Anterior cingulate cortex (tissue), 58 donors: ENCODE measurements at regions not wholly inside any gene's neighbourhood (a gene's known extent, or its start where the extent isn't known, plus 50 kb on each side); places are given as distances from the start of the nearest gene placed in this dataset.

Source experiments
- DNase-seq, 58 donors: peaks; one replicate each; lab custom pipeline; 2025; lab: John Stamatoyannopoulos, UW

DNA sequence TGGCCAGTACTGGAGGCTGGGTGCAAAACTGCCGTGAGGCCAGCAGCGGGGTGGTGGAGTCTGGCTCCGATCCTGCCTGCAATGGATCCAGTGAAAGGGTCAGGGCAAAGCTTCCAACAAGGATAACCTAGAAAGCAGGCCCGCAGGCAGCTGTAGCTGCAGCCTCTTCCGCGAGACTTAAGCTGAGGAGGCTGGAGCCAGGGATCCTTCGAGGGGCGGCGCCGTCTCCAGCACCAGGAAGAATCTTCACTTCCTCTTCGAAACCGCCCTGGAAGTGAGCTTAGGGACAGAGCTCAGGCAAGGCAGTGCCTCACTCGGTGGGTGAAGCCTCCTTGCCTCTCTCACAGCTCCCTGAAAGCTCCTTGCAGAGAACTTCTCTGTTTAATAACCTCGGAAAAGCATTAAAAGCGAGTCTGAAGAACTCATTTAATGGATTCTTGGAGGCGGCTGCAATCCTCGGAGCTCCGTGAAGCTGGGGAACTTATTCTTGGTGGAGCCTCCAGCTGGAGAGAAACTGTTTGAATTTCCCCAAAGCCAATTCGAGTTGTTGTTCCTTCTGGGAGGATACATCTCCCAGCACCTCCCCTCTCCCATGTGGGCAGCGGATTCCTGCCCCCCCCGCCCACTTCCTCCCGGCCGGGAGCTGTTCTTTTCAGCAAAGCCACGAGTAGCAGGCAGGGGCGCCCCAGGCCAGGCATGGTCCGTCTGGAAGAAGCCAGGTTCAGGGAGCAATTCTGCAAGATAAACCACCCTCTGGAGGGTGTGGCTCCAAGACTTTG, 169.9 kb downstream of the CTTN start:
- DNase-seq = peak in 23 of 58 donors; percentile 15 to 60 (median 33)

DNA sequence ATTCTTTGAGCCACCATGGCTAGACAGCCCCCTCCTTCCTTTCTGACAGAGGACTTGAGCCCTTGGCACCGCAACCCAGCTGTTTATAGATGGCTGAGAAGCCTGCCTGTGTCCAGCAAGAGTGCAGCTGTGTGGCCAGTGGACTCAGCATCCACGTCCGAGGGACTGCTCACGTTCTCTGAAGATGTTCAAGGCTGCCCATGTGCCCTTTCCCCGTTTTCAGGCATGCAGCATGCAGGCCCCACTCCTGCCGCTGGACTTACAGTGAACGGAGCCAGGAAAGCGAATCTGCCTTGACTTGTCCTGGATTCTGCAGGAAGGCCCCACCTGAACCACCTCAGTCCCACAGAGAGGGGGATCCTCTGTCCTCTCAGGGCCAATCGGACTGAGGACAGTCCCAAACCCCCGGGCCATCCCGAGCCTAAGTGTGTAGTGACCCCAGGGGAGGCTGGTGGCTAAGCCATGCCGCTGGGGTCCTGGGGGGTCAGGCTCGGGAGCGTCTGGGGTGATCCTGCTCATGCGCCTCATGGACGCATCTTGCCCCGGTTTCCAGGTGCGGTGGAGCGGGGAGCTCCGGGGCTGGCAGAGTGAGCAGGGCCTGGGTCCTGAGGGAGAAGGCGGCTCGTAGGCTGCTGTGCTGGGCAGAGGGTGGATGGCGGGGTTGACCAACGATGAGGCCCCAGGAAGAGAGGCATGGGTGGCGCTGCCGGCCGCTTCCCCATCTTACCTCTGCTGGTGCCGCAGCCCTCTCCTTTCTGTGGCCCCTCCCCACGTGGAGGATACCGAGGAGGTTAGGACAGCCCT, 170.7 kb downstream of the CTTN start:
- no peak for DNase-seq

DNA sequence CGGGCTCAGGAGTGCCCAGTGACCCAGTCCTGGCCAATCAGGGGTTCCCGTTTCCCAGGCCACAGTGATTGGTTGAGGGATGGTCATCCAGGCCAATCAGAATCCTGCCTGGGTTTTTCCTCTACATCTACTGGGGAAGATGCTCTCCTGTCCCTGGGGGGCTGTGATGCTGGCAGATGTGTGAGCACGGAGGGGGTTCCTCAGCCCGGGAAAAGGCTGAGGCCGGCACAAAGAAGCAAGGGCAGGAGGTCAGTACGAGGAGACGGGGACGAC, 171.2 kb downstream of the CTTN start:
- DNase-seq = no peak

DNA sequence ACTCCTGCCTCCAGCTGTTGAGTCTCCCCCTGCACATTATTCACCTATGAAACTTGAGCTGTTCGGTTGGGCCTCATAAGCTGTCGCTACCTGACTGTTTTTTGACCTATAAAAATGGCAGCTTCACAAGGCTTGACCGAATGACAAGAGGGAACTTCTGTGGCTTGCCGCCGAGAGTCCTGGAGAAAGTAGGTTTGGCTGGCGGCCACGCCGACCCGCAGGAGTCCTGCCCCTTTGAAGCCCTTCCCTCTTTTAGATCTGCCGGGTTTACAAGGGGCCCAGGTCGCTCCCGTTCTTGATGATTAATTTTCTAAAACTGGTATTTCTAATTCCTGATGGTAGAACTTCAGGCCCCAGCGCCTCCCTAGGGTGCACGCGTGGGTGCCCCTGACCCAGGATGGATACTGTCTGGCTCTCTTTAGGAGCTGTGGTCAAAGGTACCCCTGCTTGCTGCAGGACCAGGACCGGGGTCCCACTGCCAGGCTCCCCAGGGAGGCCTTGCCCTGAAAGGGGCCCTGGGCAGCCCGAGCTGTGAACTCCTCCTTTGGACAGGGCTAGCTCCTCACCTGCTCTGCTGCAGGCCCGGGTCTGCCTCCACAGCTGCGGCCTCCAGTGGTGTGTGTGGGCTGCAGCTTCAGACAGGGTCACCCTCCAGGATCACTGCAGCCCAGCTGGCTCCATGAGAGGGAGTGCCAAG, 171.8 kb downstream of the CTTN start:
- no peak for DNase-seq

DNA sequence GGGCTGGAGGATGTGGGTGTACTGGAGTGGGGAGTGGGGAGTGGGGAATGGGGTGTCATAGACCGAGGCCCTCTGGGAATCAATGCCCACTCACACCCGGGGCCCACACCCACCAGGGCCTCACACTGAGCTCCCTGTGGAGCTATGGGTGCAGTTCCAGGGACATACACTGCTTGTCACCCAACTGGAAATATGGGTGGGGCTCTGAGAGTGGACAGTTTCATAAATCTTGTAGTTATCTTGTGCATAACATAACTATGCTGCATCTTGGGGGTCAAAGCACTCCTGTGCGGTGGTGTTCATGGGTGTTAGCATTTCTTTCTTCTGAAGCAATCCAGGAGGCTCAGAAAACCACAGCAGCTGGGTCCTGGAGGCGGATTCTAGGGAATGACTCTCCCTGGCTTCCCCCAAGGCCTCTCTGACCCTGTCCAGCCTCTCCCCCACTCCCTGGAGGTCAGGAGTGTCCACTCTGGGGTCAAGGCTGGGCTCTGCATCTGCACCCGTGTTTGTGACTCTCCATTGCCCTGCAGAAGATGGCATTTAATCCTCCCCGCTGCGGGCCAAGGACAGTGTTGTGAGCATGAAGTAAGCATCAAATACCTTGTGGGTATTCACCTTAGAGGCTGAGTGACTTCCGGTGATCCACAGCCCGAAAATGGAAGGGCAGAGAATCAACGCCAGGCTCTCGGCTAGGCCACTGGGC, 172.5 kb downstream of the CTTN start:
- DNase-seq = no peak

DNA sequence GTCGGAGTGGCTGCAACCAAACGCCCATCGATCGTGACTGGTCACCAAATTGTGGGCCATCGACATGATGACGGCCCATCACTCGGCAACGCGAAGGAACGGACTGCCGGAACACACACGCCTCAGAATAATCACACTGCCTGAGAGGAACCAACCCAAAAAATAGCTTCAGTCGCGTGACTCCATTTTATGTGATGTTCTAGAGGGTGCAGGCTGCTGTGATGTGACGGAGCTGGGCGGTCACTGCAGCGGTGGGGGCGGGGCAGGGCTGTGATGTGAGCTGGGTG, 174.6 kb downstream of the CTTN start:
- DNase-seq = no peak

DNA sequence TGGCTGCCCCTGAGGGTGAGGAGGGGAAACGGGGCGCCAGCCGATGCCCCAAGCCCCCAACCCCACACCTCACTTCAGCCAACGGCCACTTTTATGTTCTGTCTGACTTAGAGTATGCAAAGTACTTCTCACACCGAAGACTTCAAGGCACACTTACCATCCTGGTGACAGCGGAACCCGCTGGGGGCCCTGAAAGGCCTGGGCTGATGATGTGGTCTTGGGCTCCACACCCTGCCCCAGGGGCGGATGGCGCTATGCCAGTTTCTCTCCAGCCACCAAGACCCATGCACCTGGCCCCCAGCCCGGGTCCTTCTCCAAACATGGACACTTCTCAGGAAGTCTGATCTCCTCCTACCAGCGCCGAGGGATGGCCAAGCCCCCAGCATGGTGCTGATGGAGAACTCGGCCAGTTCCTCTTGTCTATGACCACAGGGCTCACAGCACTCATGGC, 175.4 kb downstream of the CTTN start:
- DNase-seq = no peak

DNA sequence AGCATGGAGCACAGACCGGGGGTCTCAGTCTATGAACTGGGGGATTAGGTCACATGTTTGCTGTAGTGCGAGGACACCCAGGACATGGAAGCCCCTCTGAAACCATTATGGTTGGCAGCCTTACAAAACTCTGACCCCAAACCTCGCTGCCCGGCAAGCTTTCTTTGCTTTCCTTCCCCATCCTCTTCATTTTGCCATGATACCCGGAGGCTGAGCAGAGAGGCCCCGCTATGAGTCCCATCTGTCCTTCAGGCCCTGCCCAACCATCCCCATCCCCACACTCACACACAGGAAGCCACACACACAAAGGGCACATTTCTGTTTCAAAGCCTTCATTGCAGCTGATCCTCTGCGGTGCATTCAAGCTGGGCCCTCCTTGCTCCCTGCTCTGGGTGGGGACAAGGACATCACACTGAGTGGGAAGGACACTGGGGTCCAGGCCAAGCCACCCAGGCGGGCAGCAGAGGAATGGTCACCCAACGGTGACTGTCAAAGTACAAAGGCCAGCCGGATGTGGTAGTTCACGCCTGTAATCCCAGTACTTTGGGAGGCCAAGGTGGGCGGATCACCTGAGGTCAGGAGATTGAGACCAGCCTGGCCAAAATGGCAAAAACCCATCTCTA, 176.5 kb downstream of the CTTN start:
- no peak for DNase-seq

DNA sequence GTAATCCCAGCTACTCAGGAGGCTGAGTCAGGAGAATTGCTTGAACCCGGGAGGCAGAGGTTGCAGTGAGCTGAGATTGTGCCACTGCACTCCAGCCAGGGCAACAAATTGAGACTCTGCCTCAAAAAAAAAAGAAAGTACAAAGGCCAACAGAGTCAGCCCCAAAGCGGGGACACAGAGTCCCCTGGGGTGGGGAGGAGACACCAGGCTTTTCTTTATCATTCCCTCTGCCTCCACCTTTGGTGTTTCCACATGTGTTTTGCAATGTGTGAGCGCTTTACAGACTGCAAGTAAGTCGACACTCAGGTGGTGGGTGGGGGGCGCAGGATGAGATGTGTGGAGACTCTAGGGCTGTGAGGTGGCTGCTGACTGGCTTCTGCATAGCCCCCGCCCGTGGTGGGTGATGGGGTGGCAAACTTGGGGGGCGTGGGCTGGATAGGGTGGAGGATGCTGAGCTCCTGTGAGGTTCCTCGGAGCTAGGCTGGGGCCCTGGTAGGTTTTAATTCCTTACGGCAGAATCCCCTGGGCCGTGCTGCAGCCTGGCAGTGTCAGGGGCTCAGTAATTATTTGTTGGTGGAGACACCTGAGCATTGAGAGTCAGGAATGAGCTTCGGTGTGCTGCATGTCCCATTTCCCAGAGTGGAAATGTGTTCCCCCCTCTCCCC, 177.2 kb downstream of the CTTN start:
- DNase-seq = no peak

DNA sequence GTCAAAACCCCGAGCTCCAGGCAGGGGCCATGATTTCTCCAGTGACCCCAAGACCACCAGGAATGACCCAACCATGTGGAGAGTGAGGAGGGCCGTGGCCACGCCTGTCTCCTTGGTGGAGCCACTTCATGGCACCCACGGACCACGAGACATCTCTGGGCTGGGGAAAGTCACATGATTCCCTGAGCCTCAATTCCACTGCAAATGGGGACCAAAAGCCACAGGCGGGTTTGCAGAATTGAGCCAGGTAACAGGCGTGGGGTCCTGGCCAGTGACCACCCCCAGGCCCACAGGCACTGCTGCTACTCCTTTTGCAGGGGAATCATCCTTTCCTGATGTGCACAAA, 178.9 kb downstream of the CTTN start:
- DNase-seq = no peak

DNA sequence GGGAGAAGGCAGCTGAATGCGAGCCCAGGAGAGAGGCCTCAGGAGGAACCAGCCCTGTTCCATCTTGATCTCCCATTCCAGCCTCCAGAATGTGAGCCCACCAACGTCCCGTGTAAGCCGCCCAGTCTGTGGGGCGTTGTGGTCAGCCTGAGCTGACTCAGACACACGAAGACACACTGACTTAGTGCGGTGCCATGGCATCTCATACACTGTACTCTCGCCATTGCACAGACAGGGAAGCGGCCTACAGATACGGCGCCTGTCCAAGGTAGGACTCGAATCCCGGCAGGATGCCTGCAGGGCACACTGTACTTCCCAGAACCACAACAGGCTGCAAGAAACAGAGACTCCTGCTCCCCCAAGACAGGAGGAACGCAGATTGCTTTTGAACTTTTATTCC, 179.6 kb downstream of the CTTN start:
- DNase-seq = peak in 4 of 58 donors; percentile 14 to 38 (median 31)

DNA sequence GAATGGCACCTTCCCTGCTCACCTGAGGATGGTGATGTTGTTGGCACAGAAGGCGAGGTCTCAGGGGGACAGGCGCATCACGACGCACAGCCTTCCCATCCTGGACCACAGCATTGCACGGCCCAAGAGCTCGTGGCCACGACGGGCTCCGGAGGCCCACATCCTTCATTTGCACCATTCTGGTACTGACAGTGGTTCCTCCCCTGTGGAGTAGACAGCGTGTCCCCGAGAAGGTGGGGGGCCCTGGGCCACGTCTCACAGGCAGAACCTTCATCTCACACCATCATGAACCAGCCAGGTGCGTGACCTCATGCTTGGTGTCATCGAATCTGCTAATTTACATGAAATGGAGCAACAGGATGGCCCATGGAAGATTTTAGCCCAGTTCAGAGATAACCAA, 180.0 kb downstream of the CTTN start:
- no peak for DNase-seq

DNA sequence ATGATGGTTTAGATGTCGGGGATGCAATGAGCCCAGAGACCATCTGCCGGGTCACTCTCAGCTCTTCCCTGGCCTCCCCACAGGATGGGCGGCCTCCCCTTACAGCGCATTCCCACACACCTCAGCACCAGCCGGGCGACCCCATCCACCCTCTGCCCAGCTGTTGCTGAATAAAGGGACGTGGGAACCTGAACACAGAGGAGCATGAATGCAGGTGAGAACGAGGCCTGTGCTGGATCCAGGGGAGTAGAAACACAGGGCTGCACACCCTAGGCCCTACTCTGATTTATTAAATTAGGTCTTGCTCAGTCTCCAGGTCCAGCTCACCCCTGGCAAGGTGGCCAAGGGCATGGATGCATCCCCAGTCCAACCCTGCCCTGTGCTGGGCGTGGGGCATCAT, 180.5 kb downstream of the CTTN start:
- no peak for DNase-seq

DNA sequence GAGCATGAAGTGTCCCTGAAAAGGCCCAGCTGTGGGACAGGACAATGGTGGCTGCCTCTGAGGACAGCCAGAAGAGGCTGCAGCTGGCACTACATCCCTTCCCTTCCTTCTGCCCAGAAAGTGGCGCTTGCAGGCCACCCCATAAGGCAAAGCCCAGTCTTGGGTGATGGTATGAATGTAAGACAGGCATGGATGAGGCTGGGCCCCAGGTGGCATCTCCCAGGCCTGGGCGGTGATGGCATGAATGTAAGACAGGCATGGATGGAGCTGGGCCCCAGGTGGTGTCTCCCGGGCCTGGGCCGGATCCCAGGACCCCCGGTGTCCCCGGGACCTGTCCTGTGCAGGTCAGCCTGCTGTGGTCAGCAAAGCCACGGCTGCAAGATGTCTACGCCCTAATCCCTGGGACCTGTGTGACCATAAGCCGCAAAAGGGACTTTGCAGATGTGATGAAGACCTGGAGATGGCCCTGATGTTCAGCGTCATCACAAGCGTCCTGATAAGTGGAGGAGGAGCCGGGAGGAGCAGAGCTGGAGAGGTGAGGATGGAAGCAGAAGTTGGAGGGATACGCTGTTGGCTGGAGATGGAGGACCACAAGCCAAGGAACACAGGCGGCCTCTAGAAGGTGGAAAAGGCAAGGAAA, 181.1 kb downstream of the CTTN start:
- no peak for DNase-seq

DNA sequence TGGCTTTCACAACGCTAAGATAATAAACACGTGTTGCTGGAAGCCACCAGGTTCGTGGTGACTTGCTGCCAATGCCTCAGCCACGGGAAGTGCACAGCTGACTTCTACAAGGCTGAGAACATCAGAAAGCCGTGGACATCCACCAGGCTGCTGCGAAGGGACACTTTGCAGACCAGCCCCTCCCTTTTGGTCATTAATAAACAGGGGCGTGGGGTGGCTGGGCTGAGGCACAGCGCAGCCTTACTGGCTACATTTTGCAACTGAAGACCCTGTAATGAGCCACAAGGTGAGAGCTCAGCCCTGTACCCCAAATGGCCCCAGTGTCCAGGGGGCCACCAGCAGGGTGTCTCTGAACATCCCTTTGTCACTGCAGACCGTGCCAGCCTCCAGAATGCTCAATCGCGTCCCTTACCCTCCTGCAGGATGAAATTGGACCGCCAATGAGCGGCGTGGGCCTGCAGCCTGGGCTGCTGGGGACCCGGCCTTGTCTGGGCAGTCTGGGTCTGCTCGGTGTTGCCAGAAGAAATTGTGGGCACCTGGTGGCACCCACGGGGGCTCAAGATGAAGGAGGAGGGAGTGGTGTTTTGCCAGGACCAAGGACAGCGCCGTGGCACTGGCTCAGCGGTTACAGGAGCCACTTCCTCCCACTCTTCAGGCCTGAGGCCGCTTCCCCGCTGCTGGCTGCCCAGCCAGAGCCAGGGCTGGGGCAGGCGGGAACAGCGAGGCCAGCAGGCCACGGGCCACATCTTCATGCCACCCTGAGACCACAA, 181.9 kb downstream of the CTTN start:
- DNase-seq = no peak

DNA sequence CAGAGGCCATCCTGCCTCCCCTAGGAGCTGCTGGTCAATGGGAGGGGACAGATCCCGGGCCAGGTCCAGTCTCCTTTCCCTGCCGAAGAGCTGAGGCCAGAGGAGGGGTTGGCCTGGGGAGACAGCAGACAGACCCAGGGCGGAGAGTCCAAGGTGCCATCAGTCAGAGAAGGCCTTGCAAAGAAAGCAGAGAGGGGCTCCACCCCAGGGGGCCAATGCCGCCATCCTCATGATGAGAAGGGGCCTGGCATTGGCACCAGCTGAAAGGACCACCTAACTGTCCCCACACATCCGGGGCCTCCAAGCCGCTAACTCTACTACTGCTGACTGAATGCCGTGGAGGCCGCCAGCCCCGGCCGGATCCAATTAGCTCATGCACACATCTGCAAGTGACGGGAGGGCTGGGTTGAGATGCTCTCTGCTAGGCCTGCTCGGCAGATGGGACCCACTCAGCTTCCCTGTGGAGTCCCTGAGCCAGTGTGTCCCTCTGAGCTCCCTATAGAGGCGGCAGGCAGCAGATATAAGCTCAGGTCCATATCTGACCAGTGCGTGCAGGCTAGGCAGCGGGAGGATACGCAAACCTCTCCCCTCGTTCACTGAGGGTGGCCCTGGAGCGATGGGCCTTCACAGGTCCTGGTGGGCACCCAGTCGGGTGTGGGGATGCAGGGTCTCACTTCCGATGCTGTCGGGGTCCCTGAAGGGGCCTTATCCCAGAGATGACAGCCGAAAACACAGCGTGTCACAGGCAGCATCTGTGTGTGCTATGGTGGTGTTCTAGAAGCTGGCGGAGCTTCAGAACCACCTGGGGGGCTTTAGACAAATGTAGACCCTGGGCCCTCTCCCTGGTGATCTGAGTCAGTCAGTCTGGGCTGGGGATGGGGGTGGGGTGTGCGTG, 183.9 kb downstream of the CTTN start:
- no peak for DNase-seq

DNA sequence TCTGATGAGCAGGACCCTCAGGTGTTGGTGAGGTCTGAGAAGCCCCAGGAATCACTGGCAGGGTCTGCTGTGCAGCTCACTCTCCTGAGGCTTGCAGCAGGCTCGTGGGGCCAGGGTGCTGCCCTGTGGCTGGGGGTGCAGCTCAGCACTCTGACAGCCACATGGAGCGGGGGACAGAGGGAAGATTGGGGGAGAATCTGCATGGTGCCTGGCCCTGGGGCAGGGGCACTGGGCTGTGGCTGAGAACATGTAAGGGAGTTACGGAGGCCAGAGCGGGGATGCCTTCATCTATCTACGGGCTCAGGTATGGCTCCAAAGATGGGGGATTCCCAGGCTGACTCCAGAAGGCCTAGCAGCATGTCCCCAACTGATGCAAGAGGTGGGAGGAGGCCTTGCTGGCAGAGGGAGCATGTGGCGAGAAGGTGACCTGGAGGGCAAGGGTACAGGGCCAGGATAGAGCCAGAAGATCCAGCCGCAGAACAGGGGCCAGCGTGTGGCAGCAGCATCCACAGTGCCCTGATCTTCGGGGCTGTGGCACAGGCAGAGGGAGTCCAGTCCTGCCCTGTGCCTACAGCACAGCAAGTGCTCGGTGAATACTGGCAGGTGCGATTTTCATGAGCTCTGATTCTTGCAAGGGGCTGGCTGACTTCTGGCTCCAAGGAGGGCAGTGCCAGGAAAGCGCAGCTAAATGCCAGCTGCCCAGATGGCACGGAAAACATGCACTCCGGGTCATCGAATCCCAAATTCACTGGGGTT, 184.7 kb downstream of the CTTN start:
- no peak for DNase-seq
